HG02852 (cell line): ENCODE measurements at regions not wholly inside any gene's neighbourhood (a gene's known extent, or its start where the extent isn't known, plus 50 kb on each side); places are given as distances from the start of the nearest gene placed in this dataset.
"Not testable (repeated sequence)": the region's sequence is repeated elsewhere in the genome, so short reads cannot be mapped to it uniquely, and the experiment has no call there.

ENCODE experiments used
- ATAC-seq: cut with Tn5 transposase; IDR thresholded peaks from one replicate; pipeline ENCODE4 v1.9.1; 2021; ENCODE audit warnings: mild to moderate bottlenecking, moderate library complexity; ENCODE audit not compliant: unreplicated experiment

- no peak for ATAC-seq
Observed at GRCh38 chr4:38411981-38412536, 251.9 kb upstream of the KLF3 start.

GRCh38 chr4:38413524-38414341, 250.3 kb upstream of the KLF3 start:
- no peak for ATAC-seq

- no peak for ATAC-seq
Observed at GRCh38 chr4:38414410-38414809, 249.6 kb upstream of the KLF3 start.

- no peak for ATAC-seq
Observed at GRCh38 chr4:38415682-38416081, 248.3 kb upstream of the KLF3 start.

GRCh38 chr4:38416450-38417014, 247.5 kb upstream of the KLF3 start:
- ATAC-seq, result no peak

GRCh38 chr4:38420254-38420653, 243.7 kb upstream of the KLF3 start:
- ATAC-seq, result not testable (repeated sequence)

- no peak for ATAC-seq
Observed at GRCh38 chr4:38422850-38423249, 241.1 kb upstream of the KLF3 start.

- ATAC-seq, result no peak
Observed at GRCh38 chr4:38424151-38424871, 239.7 kb upstream of the KLF3 start.

GRCh38 chr4:38426532-38426931, 237.5 kb upstream of the KLF3 start:
- no peak for ATAC-seq

DNA sequence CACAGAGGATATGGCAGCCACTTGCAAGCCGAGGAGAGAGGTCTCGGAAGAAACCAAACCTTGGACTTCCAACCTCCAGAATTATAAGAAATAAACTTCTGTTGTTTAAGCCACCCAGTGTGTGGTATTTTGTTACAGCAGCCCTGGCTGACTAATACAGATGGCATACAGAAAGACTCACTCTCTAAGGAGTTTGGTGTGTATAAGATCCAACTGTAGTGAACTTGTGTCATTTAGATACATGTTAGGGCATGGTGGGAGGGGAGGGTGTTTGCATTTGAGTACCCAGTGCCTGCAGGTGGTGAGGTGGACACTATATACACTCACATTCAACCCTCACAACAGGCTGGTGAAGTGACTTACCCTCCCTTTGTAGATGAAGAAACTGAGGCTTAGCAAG, 233.2 kb upstream of the KLF3 start:
- no peak for ATAC-seq

- no peak for ATAC-seq
Observed at GRCh38 chr4:38442073-38442788, 221.8 kb upstream of the KLF3 start.

DNA sequence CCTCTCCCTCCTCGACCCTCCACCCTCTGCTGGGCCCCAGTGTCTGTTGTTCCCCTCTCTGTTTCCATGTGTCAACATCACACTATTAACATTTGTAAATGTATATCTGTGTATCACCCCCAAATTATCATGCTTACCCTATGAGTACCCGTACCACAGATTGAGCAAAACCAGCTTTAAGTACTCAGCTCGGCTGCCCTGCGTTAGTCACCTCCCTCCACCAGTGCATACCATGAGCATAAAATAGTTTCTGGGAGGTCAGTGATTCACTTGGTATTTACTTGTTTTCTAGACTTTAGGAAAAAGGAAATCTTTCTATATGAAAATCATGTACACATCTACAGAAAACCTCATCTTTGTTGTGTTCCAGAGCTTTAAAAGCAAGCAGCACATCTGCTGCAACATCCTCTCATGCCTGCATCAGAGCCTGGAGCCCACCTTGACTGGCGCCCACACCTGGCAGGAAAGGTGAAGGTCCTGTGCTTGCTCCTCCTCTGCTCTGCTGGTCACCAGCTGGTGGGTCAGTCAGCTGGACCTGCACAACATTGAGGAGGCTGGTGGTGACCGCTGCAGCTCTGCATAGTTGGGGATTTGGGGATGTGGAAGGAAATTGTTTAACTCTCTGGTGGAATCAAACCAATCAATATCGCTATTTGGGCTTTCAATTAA, 214.4 kb upstream of the KLF3 start:
- no peak for ATAC-seq

DNA sequence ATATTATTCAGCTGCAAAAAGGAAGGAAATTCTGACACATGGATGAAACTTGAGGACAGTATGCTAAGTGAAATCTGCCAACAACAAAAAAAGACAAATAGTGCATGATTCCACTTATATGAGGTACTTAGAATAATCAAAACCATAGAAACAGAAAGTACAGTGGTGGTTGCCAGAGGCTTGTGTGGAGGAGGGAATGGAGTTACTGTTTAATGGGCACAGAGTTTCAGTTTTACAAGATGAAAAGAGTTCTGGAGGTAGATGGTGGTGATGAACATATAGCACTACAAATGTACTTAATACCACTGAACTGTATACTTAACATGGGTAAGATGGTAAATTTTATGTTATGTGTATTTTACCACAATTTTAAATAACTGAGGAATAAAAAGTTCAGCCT, 212.0 kb upstream of the KLF3 start:
- ATAC-seq, result no peak

DNA sequence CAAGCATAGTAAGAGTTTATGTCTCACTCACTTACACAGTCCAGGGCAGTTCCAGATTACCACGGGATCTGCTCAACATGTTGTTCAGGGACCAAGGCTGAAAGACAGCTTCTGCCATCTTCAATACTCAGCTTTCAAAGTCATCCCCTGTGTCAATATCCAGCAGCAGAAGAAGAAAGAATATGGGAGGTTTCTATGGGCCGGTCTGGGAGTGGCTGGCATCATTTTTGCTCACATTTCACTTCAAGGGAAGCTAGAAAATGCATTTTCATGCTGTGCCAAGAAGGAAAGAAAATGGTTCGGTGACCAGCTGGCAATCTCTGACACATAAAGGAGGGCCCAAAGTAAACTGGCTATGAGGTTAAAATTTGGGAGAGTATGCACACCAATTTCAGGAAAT, 211.5 kb upstream of the KLF3 start:
- ATAC-seq, result no peak

DNA sequence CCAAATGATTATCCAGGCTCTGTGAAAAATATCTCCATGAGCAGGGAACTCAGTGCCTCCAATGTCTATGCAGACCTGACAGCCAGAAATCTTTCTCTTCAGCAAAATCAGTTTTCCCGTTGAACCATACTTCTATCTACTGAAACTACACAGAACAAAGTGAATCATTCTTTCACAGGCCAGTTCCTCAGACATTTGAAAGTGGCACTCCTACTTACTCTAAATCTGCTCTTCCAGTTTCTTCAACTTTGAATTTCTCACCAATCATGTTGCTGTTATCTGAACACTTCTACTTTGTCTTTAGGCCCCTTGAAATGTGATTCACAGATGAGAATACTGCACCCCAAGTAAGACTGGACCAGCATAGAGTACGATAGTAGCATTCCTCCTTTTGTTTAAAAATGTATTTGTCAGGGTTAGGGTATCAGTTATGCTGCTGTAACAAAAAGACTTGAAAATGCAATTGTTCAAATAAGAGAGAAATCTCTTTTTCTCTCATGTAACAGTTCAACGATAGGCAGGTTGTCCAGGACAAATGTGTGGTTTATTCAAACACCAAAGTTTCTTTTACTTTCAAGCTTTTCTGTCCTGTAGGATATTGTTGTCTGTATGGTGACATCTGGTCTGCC, 210.6 kb upstream of the KLF3 start:
- no peak for ATAC-seq

- no peak for ATAC-seq
Observed at GRCh38 chr4:38454284-38454683, 209.7 kb upstream of the KLF3 start.

DNA sequence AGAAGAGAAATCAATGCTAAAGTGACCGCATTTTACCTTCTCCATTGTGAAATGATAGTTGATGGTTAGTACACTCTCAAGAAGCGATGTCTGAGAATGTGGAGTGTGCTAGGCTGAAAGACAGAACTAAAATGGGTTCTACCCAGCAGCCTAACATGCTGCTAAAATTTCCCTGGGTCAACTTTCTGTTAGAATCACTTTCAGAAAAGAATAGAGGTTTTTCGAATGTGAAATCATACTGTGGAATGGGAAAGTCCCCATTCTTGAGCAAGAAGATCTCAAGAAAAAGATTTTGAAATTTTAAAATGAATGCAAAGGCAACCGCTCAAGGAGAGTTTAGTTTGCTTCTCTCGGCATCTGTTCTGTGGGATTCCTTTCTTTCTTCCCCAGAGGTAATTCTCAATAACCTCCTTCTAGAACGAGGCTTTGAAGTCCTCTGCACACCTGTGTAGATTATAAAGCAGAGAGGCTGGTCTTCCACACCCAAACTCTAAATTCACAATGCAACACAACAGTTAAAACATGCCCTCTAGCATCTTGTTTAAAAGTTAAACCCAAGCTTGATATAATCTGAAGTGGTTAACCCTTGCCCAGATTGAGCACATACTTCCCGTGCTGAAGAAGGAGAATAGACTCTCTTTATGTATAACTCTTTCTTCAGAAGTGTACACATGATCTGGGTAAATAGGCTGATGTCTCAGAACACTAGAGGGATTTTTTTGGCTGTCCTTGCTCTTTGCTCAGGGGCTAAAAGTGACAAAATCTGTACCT, 208.7 kb upstream of the KLF3 start:
- peak; percentile 84 for ATAC-seq

- ATAC-seq, result no peak
Observed at GRCh38 chr4:38456096-38456495, 207.9 kb upstream of the KLF3 start.

GRCh38 chr4:38461342-38461741, 202.7 kb upstream of the KLF3 start:
- ATAC-seq, result no peak
